SK-MEL-5 (cell line): ENCODE measurements at regions not wholly inside any gene's neighbourhood (a gene's known extent, or its start where the extent isn't known, plus 50 kb on each side); places are given as distances from the start of the nearest gene placed in this dataset.
A peak's percentile ranks its signal among the peaks of the same experiment; 100 is the strongest.

Experiments used
- DNase-seq: peaks from one replicate; pipeline ENCODE4 v3.0.0-alpha.2; 2016; ENCODE audit warnings: low read depth, low spot score
- in situ Hi-C: cut with HindIII; loops from 2 replicates; pipeline ENCODE4 v1.10.0; 2016; ENCODE audit warnings: low sequenced_read_pairs, high pct_unique_total_duplicates, low pct_unique_long_range_greater_than_20kb

DNA sequence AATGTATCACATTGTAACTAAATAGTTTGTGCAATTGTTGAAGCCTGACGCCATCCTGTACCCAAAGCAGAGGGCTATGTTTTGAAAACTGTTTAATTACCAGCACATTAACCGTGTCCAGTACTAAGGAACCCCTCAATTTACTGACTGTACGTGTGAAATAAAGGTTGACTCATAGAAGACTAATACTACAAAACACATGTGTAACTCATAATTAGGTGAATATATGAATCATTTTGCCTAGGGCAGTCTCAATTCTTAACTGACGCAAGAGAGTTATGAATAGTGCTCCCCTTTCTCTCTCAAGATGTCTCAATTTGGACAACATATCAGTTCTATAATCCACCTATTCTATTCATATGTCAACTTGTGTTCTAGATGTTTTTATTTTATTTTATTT is 558.4 kb downstream of the PRDM9 start:
- in situ Hi-C loops: no loop called here
- peak; percentile 22 for DNase-seq

DNA sequence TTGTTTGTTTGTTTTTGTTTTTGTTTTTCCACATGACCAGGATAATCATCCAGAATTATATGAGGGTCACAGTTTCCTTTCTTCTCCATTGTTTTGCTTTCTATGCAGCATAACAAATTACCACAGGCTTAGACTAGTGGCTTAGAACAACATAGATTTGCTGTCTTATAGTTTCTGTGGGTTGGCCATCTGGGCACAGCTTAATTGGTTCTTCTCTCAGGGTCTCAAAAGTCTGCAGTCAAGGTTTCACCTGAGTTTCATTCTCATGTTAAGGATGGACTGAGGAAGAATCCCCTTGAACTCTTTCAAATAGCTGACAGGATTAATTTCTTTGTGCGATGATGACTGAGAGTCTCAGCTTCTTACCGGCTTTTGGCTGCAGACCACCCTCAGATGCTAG is 559.8 kb downstream of the PRDM9 start:
- in situ Hi-C loops: no loop called here
- no peak for DNase-seq

- DNase-seq: no peak
- in situ Hi-C loops: no loop called here
Observed at GRCh38 chr5:24068524-24068923, 561.1 kb downstream of the PRDM9 start.

- DNase-seq: no peak
- in situ Hi-C loops: no loop called here
Observed at GRCh38 chr5:24073107-24073506, 565.7 kb downstream of the PRDM9 start.

GRCh38 chr5:24080046-24080445 is 564.7 kb downstream of the CDH10 start:
- no peak for DNase-seq
- in situ Hi-C loops: no loop called here

- in situ Hi-C loops: no loop called here
- peak; percentile 42 for DNase-seq
Observed at GRCh38 chr5:24094081-24094679, 550.6 kb downstream of the CDH10 start.

DNA sequence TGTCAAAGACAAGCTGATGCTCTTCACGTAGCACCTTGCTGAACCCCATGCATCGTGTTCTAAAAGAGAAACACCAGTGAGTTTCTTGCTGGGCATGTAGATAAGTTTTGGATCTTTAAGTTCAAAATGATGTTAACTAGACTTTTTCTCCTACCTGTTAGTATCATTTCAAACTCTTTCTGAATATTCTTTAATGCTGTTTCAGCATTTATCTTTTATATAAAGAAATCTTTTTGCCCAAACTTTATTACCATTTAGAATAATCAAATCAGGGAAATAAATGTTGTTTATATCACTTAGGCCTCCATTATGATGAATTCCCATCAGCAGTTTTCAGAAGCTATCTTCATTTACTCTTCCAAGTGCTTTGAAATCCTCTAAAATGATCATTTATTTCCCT is 542.8 kb downstream of the CDH10 start:
- no peak for DNase-seq
- in situ Hi-C loops: no loop called here

GRCh38 chr5:24103451-24104023 is 541.2 kb downstream of the CDH10 start:
- no peak for DNase-seq
- in situ Hi-C loops: no loop called here

- peak; percentile 82 for DNase-seq
- in situ Hi-C loops: no loop called here
Observed at GRCh38 chr5:24110004-24110615, 534.7 kb downstream of the CDH10 start.

- in situ Hi-C loops: no loop called here
- DNase-seq: no peak
Observed at GRCh38 chr5:24112420-24112819, 532.4 kb downstream of the CDH10 start.

DNA sequence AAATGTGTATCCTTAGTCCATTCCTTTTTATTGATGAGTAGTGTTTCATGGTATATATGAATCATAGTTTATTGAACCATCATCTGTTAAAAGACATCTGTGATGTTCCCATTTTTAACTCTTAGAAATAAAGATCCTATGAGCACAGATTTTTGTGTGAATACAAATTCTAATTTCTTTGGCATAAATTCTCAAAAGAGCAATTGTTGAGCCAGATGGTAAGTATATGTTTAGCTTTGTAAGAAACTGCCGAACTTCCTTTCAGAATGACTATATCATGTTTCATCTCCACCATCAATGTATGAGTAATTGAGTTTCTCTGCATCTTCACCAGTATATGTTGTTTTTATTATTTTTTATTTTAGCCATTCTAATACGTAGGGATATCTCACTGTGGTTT is 526.4 kb downstream of the CDH10 start:
- DNase-seq: no peak
- in situ Hi-C loops: no loop called here

GRCh38 chr5:24135536-24135935 is 509.2 kb downstream of the CDH10 start:
- DNase-seq: no peak
- in situ Hi-C loops: no loop called here

- in situ Hi-C loops: no loop called here
- no peak for DNase-seq
Observed at GRCh38 chr5:24141046-24141445, 503.7 kb downstream of the CDH10 start.

GRCh38 chr5:24142341-24142740 is 502.4 kb downstream of the CDH10 start:
- in situ Hi-C loops: no loop called here
- no peak for DNase-seq

- in situ Hi-C loops: no loop called here
- no peak for DNase-seq
Observed at GRCh38 chr5:24145806-24146205, 499.0 kb downstream of the CDH10 start.

DNA sequence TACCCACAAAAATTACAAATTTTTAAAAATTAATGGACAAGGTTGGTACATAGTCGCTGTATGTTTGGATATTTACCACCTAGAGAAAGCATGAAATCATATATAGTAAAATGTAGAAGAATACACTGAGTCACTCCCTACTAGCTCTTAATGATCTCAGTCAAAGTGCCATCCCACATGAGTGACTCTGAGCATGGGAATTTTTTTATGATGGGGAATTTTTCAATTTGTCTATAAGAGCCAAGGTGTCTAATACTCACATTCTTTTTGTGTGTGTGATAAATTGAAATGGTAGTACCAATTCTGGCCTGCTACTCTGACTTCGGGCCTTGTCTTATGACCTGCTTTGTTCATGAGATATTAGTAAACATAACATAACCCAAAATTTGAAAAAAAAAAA is 483.2 kb downstream of the CDH10 start:
- in situ Hi-C loops: no loop called here
- DNase-seq: no peak

GRCh38 chr5:24162343-24162742 is 482.4 kb downstream of the CDH10 start:
- DNase-seq: no peak
- in situ Hi-C loops: no loop called here

GRCh38 chr5:24163091-24163490 is 481.7 kb downstream of the CDH10 start:
- no peak for DNase-seq
- in situ Hi-C loops: no loop called here

DNA sequence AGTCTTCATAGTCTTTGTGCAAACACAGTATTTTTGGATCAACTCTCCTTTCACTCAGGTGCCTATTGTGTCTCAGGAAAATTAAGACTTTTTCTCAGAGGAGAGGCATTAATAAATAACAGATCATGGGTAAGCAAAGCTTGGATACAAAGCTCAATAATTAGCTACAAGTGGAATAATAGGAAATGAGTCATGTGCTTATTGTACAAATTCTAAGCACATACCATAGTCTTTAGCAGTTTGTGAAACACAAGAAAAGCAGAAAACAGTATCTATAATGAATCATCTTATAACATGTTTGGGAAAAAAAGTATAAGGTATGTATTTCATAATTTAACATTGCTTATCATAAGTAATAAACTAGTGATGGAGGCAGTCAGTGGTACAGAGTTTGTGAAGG is 477.0 kb downstream of the CDH10 start:
- no peak for DNase-seq
- in situ Hi-C loops: no loop called here
